H9 (cell line): ENCODE measurements at regions not wholly inside any gene's neighbourhood (a gene's known extent, or its start where the extent isn't known, plus 50 kb on each side); places are given as distances from the start of the nearest gene placed in this dataset.
"Not testable (repeated sequence)": the region's sequence is repeated elsewhere in the genome, so short reads cannot be mapped to it uniquely, and the experiment has no call there.

Experiments
- DNase-seq: peaks from one replicate; pipeline ENCODE4 v3.0.0-alpha.2; 2017
- H2AFZ ChIP-seq: one replicate; pipeline ENCODE4 v1.6.1; 2013; ENCODE audit warnings: mild to moderate bottlenecking, low read length, control low read depth, moderate library complexity
- H2AK5ac ChIP-seq: 2 replicates; pipeline ENCODE4 v1.6.1; 2013; ENCODE audit warnings: low read length, control low read depth, mixed read lengths; ENCODE audit not compliant: insufficient read length
- H2BK120ac ChIP-seq: one replicate; pipeline ENCODE4 v1.6.1; 2013; ENCODE audit warnings: low read depth, mild to moderate bottlenecking, low read length, control low read depth, inconsistent platforms; ENCODE audit not compliant: poor library complexity, severe bottlenecking
- H2BK12ac ChIP-seq: 2 replicates; pipeline ENCODE4 v1.6.1; 2013; ENCODE audit warnings: low read length, control low read depth, mixed read lengths, low read depth; ENCODE audit not compliant: insufficient read length
- H2BK15ac ChIP-seq: 2 replicates; pipeline ENCODE4 v1.6.1; 2013; ENCODE audit warnings: low read depth, low read length, control low read depth
- H2BK20ac ChIP-seq: one replicate; pipeline ENCODE4 v1.6.1; 2013; ENCODE audit warnings: low read depth, mild to moderate bottlenecking, low read length, control low read depth, inconsistent platforms; ENCODE audit not compliant: poor library complexity, severe bottlenecking
- H2BK5ac ChIP-seq: 2 replicates; pipeline ENCODE4 v1.6.1; 2013; ENCODE audit warnings: low read length, control low read depth, mixed read lengths; ENCODE audit not compliant: insufficient read length
- H3K14ac ChIP-seq: 2 replicates; pipeline ENCODE4 v1.6.1; 2013; ENCODE audit warnings: low read length, control low read depth; ENCODE audit not compliant: insufficient read depth
- H3K18ac ChIP-seq: 2 replicates; pipeline ENCODE4 v1.6.1; 2013; ENCODE audit warnings: low read depth, mild to moderate bottlenecking, mixed read lengths, low read length, control low read depth; ENCODE audit not compliant: insufficient read length
- H3K23ac ChIP-seq: 2 replicates; pipeline ENCODE4 v1.6.1; 2013; ENCODE audit warnings: low read length, control low read depth, mixed read lengths, low read depth; ENCODE audit not compliant: insufficient read length
- H3K23me2 ChIP-seq: 2 replicates; pipeline ENCODE4 v1.6.1; 2013; ENCODE audit warnings: low read depth, mild to moderate bottlenecking, mixed read lengths, low read length, control low read depth; ENCODE audit not compliant: insufficient read length, poor library complexity, severe bottlenecking
- H3K27ac ChIP-seq: 2 replicates; pipeline ENCODE4 v1.5.1; 2013; ENCODE audit warnings: low read length, control low read depth, mixed read lengths, low read depth; ENCODE audit not compliant: insufficient read length
- H3K27me3 ChIP-seq: 2 replicates; pipeline ENCODE4 v1.6.1; 2013; ENCODE audit warnings: low read length, control low read depth, inconsistent platforms; ENCODE audit not compliant: insufficient read depth
- H3K4ac ChIP-seq: 2 replicates; pipeline ENCODE4 v1.6.1; 2013; ENCODE audit warnings: low read depth, mild to moderate bottlenecking, control low read depth, inconsistent platforms, low read length, moderate library complexity
- H3K4me1 ChIP-seq: 2 replicates; pipeline ENCODE4 v1.6.1; 2013; ENCODE audit warnings: low read length, control low read depth, inconsistent platforms; ENCODE audit not compliant: insufficient read depth
- H3K4me2 ChIP-seq: 2 replicates; pipeline ENCODE4 v1.6.1; 2013; ENCODE audit warnings: low read length, control low read depth, mixed read lengths; ENCODE audit not compliant: insufficient read length, insufficient read depth
- H3K56ac ChIP-seq: 2 replicates; pipeline ENCODE4 v1.6.1; 2013; ENCODE audit warnings: low read depth, mild to moderate bottlenecking, mixed read lengths, low read length, control low read depth; ENCODE audit not compliant: insufficient read length
- H3K79me1 ChIP-seq: 2 replicates; pipeline ENCODE4 v1.6.1; 2013; ENCODE audit warnings: low read depth, mild to moderate bottlenecking, moderate library complexity, low read length, control low read depth, inconsistent platforms; ENCODE audit not compliant: insufficient read depth, poor library complexity, severe bottlenecking
- H3K79me2 ChIP-seq: 2 replicates; pipeline ENCODE4 v1.6.1; 2013; ENCODE audit warnings: low read length, control low read depth, inconsistent platforms; ENCODE audit not compliant: insufficient read depth
- H3K9ac ChIP-seq: 2 replicates; pipeline ENCODE4 v1.6.1; 2013; ENCODE audit warnings: low read length, control low read depth, mixed read lengths; ENCODE audit not compliant: insufficient read length; ENCODE audit errors: extremely low read depth
- H3K9me3 ChIP-seq: one replicate; pipeline ENCODE4 v1.6.1; 2013; ENCODE audit warnings: low read depth, low read length, inconsistent platforms; ENCODE audit not compliant: control insufficient read depth
- H3T11ph ChIP-seq: one replicate; pipeline ENCODE4 v1.6.1; 2013; ENCODE audit warnings: mild to moderate bottlenecking, low read length, control low read depth, inconsistent platforms
- H4K20me1 ChIP-seq: one replicate; pipeline ENCODE4 v1.6.1; 2013; ENCODE audit not compliant: control insufficient read depth, insufficient read length, insufficient read depth
- H4K5ac ChIP-seq: 2 replicates; pipeline ENCODE4 v1.6.1; 2013; ENCODE audit warnings: low read depth, mild to moderate bottlenecking, mixed read lengths, low read length, control low read depth; ENCODE audit not compliant: insufficient read length
- H4K8ac ChIP-seq: replicated peaks from 2 replicates; pipeline ENCODE4 v1.6.1; 2013; ENCODE audit warnings: low read length, control low read depth, mixed read lengths, low read depth; ENCODE audit not compliant: insufficient read length
- H4K91ac ChIP-seq: 2 replicates; pipeline ENCODE4 v1.6.1; 2013; ENCODE audit warnings: low read depth, mild to moderate bottlenecking, moderate library complexity, mixed read lengths, low read length, control low read depth; ENCODE audit not compliant: insufficient read length
- H3K27ac Mint-ChIP-seq, 3 experiments: 2 replicates in 2 of 3; 3 replicates in 1 of 3; pipeline ENCODE4 v1.8.0; 2020 to 2021; ENCODE audit warnings: mixed read lengths in 3 of 3, mild to moderate bottlenecking in 1 of 3, moderate library complexity in 1 of 3
- H3K27me3 Mint-ChIP-seq: 2 replicates; pipeline ENCODE4 v1.8.0; 2021; ENCODE audit warnings: low read depth, mild to moderate bottlenecking, moderate library complexity, mixed read lengths
- H3K36me3 Mint-ChIP-seq, 3 experiments: 2 replicates in 2 of 3; 3 replicates in 1 of 3; pipeline ENCODE4 v1.8.0; 2020 to 2021; ENCODE audit warnings: low read depth in 3 of 3, mixed read lengths in 3 of 3; ENCODE audit not compliant: insufficient read depth in 1 of 3
- H3K4me1 Mint-ChIP-seq, 2 experiments: 2 replicates each; pipeline ENCODE4 v1.8.0; 2020; ENCODE audit warnings: mixed read lengths in 2 of 2
- H3K4me3 Mint-ChIP-seq, 2 experiments: 2 replicates in 1 of 2; 3 replicates in 1 of 2; pipeline ENCODE4 v1.8.0; 2020 to 2021; ENCODE audit warnings: mild to moderate bottlenecking in 2 of 2, mixed read lengths in 2 of 2, moderate library complexity in 1 of 2
- H3K9me3 Mint-ChIP-seq, 2 experiments: 2 replicates in 1 of 2; 3 replicates in 1 of 2; pipeline ENCODE4 v1.8.0; 2020; ENCODE audit warnings: mild to moderate bottlenecking in 2 of 2, mixed read lengths in 2 of 2, moderate library complexity in 1 of 2
- WGBS: extraction: QIAGEN DNeasy Blood & Tissue Kit; methylation state at CpG from one replicate; pipeline ENCODE4 v1.1.7; 2013; ENCODE audit warnings: missing lambda C conversion rate, low lambda C conversion rate, mixed read lengths; ENCODE audit not compliant: insufficient read length; ENCODE audit errors: extremely low coverage; 5-methylcytosine and 5-hydroxymethylcytosine counted together

GRCh38 chr4:130772966-130773365, 1677.0 kb downstream of the C4orf33 start:
- DNase-seq, result peak; percentile 35
- not testable (repeated sequence) for H3K27me3 Mint-ChIP-seq, H2BK120ac ChIP-seq, H3K4ac ChIP-seq, H2AFZ ChIP-seq, H3K56ac ChIP-seq, H3K4me3 Mint-ChIP-seq, H3K27me3 ChIP-seq, H2BK5ac ChIP-seq, H3K23me2 ChIP-seq, H4K8ac ChIP-seq, H3T11ph ChIP-seq, H3K18ac ChIP-seq, H3K9ac ChIP-seq, H3K4me1 ChIP-seq, H2BK15ac ChIP-seq, H3K4me2 ChIP-seq, H2AK5ac ChIP-seq, H3K79me1 ChIP-seq, H3K79me2 ChIP-seq, H2BK20ac ChIP-seq, H3K23ac ChIP-seq, H2BK12ac ChIP-seq, H4K5ac ChIP-seq, H4K91ac ChIP-seq, H4K20me1 ChIP-seq, H3K27ac ChIP-seq, H3K9me3 ChIP-seq, H3K14ac ChIP-seq
- Mint-ChIP-seq H3K27ac (peak overlapping the region; percentile 78 to 96 (median 80); a peak in 6 of 7 replicates), H3K36me3 (peaks cover 45 to 54% (median 54%) of the 10 kb centered on the region in 3 experiments), H3K9me3 (peaks cover 34 to 54% of the 10 kb centered on the region in 2 experiments), H3K4me1 (peaks cover 28 to 43% of the 10 kb centered on the region in 2 experiments)
- WGBS, result no CpG with 5 or more reads among the region's 3 CpGs
